ENCODE measurements at regions not wholly inside any gene's neighbourhood (a gene's known extent, or its start where the extent isn't known, plus 50 kb on each side); places are given as distances from the start of the nearest gene placed in this dataset.

- no peak overlapping the region for H3K4me3 ChIP-seq
- Mint-ChIP-seq H3K27me3 (ENCODE audit: insufficient read depth, low read depth, poor library complexity) (no peaks in the 10 kb centered on the region), H3K36me3 (ENCODE audit: low read depth) (peaks cover 39% of the 10 kb centered on the region), H3K4me1 (no peaks in the 10 kb centered on the region), H3K4me3 (no peak overlapping the region), H3K9me3 (peaks cover 95% of the 10 kb centered on the region), H3K27ac (no peak overlapping the region)
- H3K4me2 ChIP-seq, result no peak overlapping the region
- H4K20me1 ChIP-seq (replicated peaks; ENCODE audit: insufficient read depth), result no peaks in the 10 kb centered on the region
- TF ChIP-seq JUNB (IDR thresholded peaks at IDR 0.05; ENCODE audit: unreplicated experiment) (no peak), ZNF331 (CRISPR knock-in tag; IDR thresholded peaks at IDR 0.05; ENCODE audit: low read depth) (no peak), CREB1 (CRISPR knock-in tag; IDR thresholded peaks at IDR 0.05; ENCODE audit: low read depth) (no peak), POLR2AphosphoS5 (IDR thresholded peaks at IDR 0.05; ENCODE audit: low read depth) (no peak), EZH2phosphoT487 (IDR thresholded peaks at IDR 0.05; ENCODE audit: unreplicated experiment) (no peak), EZH2 (IDR thresholded peaks at IDR 0.05; ENCODE audit: low read depth, unreplicated experiment) (no peak), ZNF462 (CRISPR knock-in tag; IDR thresholded peaks at IDR 0.05) (no peak), STAT1 (IDR thresholded peaks at IDR 0.05; ENCODE audit: unreplicated experiment) (no peak), ZNF114 (CRISPR knock-in tag; IDR thresholded peaks at IDR 0.05) (no peak), NANOG (IDR thresholded peaks at IDR 0.05; ENCODE audit: borderline replicate concordance) (no peak)
- TF ChIP-seq, protein P1, sequence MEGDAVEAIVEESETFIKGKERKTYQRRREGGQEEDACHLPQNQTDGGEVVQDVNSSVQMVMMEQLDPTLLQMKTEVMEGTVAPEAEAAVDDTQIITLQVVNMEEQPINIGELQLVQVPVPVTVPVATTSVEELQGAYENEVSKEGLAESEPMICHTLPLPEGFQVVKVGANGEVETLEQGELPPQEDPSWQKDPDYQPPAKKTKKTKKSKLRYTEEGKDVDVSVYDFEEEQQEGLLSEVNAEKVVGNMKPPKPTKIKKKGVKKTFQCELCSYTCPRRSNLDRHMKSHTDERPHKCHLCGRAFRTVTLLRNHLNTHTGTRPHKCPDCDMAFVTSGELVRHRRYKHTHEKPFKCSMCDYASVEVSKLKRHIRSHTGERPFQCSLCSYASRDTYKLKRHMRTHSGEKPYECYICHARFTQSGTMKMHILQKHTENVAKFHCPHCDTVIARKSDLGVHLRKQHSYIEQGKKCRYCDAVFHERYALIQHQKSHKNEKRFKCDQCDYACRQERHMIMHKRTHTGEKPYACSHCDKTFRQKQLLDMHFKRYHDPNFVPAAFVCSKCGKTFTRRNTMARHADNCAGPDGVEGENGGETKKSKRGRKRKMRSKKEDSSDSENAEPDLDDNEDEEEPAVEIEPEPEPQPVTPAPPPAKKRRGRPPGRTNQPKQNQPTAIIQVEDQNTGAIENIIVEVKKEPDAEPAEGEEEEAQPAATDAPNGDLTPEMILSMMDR (conservative IDR thresholded peaks at IDR 0.05; ENCODE audit: low read depth in 2 of 2), result no peak
- TF ChIP-seq, protein P2, sequence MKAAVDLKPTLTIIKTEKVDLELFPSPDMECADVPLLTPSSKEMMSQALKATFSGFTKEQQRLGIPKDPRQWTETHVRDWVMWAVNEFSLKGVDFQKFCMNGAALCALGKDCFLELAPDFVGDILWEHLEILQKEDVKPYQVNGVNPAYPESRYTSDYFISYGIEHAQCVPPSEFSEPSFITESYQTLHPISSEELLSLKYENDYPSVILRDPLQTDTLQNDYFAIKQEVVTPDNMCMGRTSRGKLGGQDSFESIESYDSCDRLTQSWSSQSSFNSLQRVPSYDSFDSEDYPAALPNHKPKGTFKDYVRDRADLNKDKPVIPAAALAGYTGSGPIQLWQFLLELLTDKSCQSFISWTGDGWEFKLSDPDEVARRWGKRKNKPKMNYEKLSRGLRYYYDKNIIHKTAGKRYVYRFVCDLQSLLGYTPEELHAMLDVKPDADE (IDR thresholded peaks at IDR 0.05), result no peak
- TF ChIP-seq, protein P3, sequence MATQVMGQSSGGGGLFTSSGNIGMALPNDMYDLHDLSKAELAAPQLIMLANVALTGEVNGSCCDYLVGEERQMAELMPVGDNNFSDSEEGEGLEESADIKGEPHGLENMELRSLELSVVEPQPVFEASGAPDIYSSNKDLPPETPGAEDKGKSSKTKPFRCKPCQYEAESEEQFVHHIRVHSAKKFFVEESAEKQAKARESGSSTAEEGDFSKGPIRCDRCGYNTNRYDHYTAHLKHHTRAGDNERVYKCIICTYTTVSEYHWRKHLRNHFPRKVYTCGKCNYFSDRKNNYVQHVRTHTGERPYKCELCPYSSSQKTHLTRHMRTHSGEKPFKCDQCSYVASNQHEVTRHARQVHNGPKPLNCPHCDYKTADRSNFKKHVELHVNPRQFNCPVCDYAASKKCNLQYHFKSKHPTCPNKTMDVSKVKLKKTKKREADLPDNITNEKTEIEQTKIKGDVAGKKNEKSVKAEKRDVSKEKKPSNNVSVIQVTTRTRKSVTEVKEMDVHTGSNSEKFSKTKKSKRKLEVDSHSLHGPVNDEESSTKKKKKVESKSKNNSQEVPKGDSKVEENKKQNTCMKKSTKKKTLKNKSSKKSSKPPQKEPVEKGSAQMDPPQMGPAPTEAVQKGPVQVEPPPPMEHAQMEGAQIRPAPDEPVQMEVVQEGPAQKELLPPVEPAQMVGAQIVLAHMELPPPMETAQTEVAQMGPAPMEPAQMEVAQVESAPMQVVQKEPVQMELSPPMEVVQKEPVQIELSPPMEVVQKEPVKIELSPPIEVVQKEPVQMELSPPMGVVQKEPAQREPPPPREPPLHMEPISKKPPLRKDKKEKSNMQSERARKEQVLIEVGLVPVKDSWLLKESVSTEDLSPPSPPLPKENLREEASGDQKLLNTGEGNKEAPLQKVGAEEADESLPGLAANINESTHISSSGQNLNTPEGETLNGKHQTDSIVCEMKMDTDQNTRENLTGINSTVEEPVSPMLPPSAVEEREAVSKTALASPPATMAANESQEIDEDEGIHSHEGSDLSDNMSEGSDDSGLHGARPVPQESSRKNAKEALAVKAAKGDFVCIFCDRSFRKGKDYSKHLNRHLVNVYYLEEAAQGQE (IDR thresholded peaks at IDR 0.05; ENCODE audit: unreplicated experiment), result no peak
- DNase-seq (ENCODE audit: low spot score), result no peak
- no peak overlapping the region for H3K27ac ChIP-seq (ENCODE audit: low read depth)
- H2AFZ ChIP-seq, result no peak overlapping the region
- H3K9me2 ChIP-seq (ENCODE audit: insufficient read depth), result no peaks in the 10 kb centered on the region
- no peaks in the 10 kb centered on the region for H3K79me2 ChIP-seq (replicated peaks; ENCODE audit: insufficient read depth)
- H3K36me3 ChIP-seq (ENCODE audit: insufficient read depth), result no peaks in the 10 kb centered on the region
- H3K27me3 ChIP-seq (ENCODE audit: insufficient read depth), result no peaks in the 10 kb centered on the region
- no peaks in the 10 kb centered on the region for H3F3A ChIP-seq (replicated peaks; ENCODE audit: low read depth)
- H3K4me1 ChIP-seq (ENCODE audit: insufficient read depth), result no peaks in the 10 kb centered on the region
- ATAC-seq, result no peak
Observed at GRCh38 chr12:127008755-127009403, 1258.1 kb upstream of the TMEM132C start.
